ENCODE measurements at regions not wholly inside any gene's neighbourhood (a gene's known extent, or its start where the extent isn't known, plus 50 kb on each side); places are given as distances from the start of the nearest gene placed in this dataset.
A peak's percentile ranks its signal among the peaks of the same experiment; 100 is the strongest.

DNA sequence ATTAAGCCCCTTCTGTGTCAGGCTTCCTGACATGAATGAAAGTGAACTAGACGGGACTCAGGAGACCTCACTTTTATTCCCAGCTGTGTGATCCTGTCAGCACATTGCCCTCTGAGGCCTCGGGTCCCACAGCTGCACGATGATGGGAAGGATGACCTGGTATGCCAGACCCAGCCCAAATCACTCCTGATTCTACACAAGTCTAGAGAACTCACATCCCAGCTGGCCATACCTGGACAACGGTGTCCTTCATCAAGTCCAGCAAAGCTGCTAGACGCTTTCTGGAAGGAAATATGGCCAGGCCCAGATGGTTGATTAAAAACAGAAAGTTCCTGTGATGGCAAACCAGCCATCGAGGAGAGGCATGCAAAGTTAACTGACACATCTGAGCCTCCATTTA lies 118.0 kb upstream of the FSTL4 start:
- H3K4me1 ChIP-seq, result no peaks in the 10 kb centered on the region
- H3K27ac ChIP-seq, result no peak overlapping the region
- H3K9me3 ChIP-seq, result no peaks in the 10 kb centered on the region
- TF ChIP-seq, protein P1, sequence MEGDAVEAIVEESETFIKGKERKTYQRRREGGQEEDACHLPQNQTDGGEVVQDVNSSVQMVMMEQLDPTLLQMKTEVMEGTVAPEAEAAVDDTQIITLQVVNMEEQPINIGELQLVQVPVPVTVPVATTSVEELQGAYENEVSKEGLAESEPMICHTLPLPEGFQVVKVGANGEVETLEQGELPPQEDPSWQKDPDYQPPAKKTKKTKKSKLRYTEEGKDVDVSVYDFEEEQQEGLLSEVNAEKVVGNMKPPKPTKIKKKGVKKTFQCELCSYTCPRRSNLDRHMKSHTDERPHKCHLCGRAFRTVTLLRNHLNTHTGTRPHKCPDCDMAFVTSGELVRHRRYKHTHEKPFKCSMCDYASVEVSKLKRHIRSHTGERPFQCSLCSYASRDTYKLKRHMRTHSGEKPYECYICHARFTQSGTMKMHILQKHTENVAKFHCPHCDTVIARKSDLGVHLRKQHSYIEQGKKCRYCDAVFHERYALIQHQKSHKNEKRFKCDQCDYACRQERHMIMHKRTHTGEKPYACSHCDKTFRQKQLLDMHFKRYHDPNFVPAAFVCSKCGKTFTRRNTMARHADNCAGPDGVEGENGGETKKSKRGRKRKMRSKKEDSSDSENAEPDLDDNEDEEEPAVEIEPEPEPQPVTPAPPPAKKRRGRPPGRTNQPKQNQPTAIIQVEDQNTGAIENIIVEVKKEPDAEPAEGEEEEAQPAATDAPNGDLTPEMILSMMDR (IDR thresholded peaks at IDR 0.05), result no peak
- H3K36me3 ChIP-seq, result no peaks in the 10 kb centered on the region
- ATAC-seq (no peak), DNase-seq (no peak)
- intact Hi-C loops (cut with DNase I), result no loop called here
- H3K4me3 ChIP-seq, result no peak overlapping the region
- H3K27me3 ChIP-seq, result no peaks in the 10 kb centered on the region

DNA sequence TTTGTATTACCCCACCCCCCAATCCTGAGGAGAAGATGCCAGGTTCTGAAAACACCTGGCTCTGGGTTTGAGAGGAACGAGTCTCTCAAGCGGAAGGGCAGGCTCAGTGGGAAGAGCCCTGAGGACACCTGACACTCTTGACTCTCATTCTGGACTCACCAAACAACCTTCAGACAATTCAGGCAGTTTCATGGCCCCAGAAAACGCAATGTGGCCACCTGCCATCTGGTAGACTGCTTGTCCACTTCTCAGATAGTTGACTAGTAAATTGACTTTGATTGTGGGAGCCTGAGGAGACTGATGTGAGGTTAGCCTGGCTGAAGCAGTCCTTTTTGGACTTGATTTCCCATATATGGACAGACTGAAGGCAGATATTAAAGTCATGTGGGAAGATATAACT lies 117.5 kb upstream of the FSTL4 start:
- intact Hi-C loops (cut with DNase I), result no loop called here
- Histone ChIP-seq H3K4me1 (no peaks in the 10 kb centered on the region), H3K36me3 (no peaks in the 10 kb centered on the region), H3K9me3 (no peaks in the 10 kb centered on the region), H3K4me3 (no peak overlapping the region), H3K27ac (no peak overlapping the region), H3K27me3 (no peaks in the 10 kb centered on the region)
- ATAC-seq (no peak), DNase-seq (no peak)
- TF ChIP-seq, protein P1 (IDR thresholded peaks at IDR 0.05), result no peak

DNA sequence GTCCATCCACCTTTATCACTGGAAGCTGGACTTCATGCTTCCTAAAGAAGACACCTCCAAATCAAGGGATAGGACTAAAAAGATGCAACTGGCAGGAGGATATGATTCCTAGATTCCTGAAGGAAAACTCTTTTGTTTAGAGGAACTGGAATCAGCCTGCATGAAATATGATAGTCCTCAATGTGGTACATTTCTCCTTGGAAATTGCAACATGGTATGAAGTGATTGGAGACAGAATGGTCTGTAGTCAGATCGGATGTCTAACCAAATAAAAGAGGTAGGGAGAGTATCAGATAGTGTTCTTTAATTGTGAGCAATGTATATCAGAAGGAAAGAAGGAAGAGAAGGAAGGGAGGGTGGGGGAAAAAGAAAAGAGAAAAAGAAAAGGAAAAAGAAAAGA lies 116.1 kb upstream of the FSTL4 start:
- no peak for ATAC-seq
- intact Hi-C loops (cut with DNase I), result no loop called here
- H3K9me3 ChIP-seq, result no peaks in the 10 kb centered on the region
- H3K4me1 ChIP-seq, result no peaks in the 10 kb centered on the region
- no peak overlapping the region for H3K4me3 ChIP-seq
- DNase-seq, result no peak
- H3K27me3 ChIP-seq, result no peaks in the 10 kb centered on the region
- TF ChIP-seq, protein P1 (IDR thresholded peaks at IDR 0.05), result no peak
- H3K27ac ChIP-seq, result no peak overlapping the region
- H3K36me3 ChIP-seq, result no peaks in the 10 kb centered on the region

DNA sequence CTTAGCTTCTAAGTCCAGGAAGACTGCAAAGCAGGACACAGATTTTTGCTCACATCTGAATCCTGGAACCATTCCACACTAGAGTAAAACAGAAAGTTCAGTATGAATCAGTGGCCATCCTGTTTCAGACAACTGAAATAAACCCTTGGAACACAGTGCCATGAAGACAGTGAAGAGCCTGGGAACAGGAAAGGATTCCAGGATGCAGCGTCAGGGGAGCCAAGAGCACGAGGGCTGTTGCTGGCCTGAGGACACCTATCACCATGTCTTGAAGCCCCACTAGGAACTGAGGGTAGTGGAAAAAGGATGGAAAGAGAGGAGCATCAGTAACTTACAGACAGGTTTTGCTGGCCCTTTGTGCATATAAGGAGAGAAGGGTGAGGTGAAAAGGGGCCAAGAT lies 115.3 kb upstream of the FSTL4 start:
- no peak for ATAC-seq
- DNase-seq, result no peak
- no peak overlapping the region for H3K4me3 ChIP-seq
- no peaks in the 10 kb centered on the region for H3K4me1 ChIP-seq
- no peaks in the 10 kb centered on the region for H3K9me3 ChIP-seq
- intact Hi-C loops (cut with DNase I), result no loop called here
- TF ChIP-seq, protein P1 (IDR thresholded peaks at IDR 0.05), result no peak
- H3K27me3 ChIP-seq, result no peaks in the 10 kb centered on the region
- no peak overlapping the region for H3K27ac ChIP-seq
- no peaks in the 10 kb centered on the region for H3K36me3 ChIP-seq

DNA sequence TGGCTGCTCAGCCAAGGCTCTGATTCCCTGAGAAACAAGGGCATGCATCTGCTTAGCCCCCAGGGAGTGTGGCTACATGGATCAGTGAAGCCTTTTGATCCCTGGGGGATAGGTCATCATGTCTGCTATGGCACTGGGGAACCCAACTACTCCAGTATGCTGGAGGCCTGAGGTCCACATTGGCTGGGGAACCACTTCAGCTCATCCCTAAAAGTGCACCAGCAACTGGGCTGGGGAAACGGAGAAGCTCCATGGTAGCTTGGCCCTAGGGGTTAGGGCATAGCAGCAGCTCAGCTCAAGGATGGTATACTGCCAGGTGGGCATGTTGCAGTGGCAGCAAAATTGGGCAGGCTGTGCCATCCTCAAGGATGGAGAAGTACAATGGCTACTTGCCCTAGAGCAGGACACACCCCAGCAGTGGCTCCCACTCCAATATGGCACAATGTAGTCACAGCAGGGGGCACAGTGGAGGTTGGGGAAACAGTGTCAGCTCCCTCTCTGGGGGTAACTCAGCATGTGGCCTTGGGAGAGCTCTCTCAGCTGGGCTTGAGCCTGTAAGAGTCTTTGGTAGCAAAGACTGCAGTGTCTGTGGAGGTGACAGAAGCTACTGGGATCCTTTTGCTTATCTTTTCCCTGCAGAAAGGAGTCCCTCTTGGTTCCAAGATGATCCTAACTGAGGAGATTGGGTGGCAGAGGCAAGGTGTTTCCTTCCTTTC lies 111.5 kb upstream of the FSTL4 start:
- DNase-seq, result no peak
- intact Hi-C loops (cut with DNase I), result no loop called here
- H3K4me3 ChIP-seq, result no peak overlapping the region
- H3K9me3 ChIP-seq, result peaks cover 14% of the 10 kb centered on the region
- ATAC-seq, result no peak
- no peaks in the 10 kb centered on the region for H3K27me3 ChIP-seq
- TF ChIP-seq, protein P1 (IDR thresholded peaks at IDR 0.05), result no peak
- H3K36me3 ChIP-seq, result no peaks in the 10 kb centered on the region
- no peak overlapping the region for H3K27ac ChIP-seq
- H3K4me1 ChIP-seq, result no peaks in the 10 kb centered on the region

DNA sequence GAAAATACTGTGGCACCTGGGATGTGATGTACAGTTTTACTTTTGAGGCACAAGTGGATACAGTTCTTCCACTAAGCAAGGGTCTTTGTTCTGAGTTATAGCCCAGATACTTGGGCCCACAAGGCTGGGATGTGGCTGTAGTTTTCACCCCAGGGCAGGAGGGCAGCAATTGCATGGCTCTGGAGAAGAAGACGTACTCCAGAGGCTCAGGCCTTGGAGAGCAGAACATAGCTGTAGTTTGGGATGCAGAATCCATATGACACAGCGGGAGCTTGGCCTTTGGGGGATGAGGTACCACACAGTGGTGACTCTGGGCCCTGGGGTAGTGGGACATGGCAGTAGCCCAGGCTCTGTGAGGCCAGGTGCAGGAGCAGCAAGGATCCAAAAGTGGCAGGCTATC lies 110.8 kb upstream of the FSTL4 start:
- peaks cover 14% of the 10 kb centered on the region for H3K9me3 ChIP-seq
- no peaks in the 10 kb centered on the region for H3K27me3 ChIP-seq
- H3K4me3 ChIP-seq, result no peak overlapping the region
- H3K36me3 ChIP-seq, result no peaks in the 10 kb centered on the region
- ATAC-seq (peak; percentile 10), DNase-seq (no peak)
- no peak overlapping the region for H3K27ac ChIP-seq
- no peaks in the 10 kb centered on the region for H3K4me1 ChIP-seq
- TF ChIP-seq, protein P1 (IDR thresholded peaks at IDR 0.05), result no peak
- intact Hi-C loops (cut with DNase I), result no loop called here

Data from upper lobe of right lung (tissue), 1 donor.